ENCODE measurements at regions not wholly inside any gene's neighbourhood (a gene's known extent, or its start where the extent isn't known, plus 50 kb on each side); places are given as distances from the start of the nearest gene placed in this dataset.
"Not testable (repeated sequence)": the region's sequence is repeated elsewhere in the genome, so short reads cannot be mapped to it uniquely, and the experiment has no call there.

DNA sequence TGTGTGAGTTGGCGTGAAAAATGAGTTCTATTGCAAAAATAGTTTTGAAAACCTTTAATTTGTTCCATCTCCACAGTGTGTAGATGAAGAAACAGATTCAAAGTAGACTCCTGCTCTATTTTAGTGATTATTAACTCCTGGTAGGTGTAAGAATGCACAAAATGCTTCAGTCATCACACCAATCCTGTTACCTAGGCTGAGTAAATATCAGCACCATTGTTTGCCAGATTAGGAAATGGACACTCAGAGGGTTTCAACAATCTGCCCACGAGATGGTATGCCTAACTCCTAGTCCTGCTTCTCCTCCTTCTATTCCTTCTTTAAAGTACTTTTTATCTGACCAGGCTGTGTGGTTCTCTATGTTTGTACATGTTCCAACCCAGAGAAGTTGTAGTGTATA is 108.9 kb upstream of the AHI1 start:
- no peak for DNase-seq

GRCh38 chr6:135608031-135608430 is 110.5 kb upstream of the AHI1 start:
- DNase-seq: no peak

- DNase-seq: not testable (repeated sequence)
These were observed 112.7 kb upstream of the AHI1 start for GRCh38 chr6:135610192-135610591.

- DNase-seq: no peak
These were observed 119.1 kb upstream of the AHI1 start for GRCh38 chr6:135616655-135617054.

GRCh38 chr6:135617222-135617621 is 119.7 kb upstream of the AHI1 start:
- DNase-seq: no peak

DNA sequence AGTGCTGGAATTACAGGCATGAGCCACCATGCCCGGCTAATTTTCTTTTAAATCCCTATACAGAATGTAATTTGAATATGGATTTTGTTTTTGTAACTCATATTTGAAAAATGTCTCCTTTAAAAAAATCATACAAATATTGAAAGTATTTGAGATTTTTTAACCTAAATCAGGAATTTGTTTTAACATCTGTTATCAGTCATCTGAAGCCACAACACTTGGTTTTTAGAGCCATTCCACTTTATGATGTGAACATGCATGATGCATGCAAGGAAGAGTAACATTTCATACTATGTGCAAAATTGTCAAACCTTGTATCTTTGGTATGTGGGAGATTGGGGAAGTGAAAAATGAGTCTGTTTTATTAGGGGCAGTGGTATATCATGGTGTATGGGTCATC is 124.5 kb upstream of the AHI1 start:
- DNase-seq: no peak

- DNase-seq: no peak
These were observed 126.4 kb upstream of the AHI1 start for GRCh38 chr6:135623979-135624378.

DNA sequence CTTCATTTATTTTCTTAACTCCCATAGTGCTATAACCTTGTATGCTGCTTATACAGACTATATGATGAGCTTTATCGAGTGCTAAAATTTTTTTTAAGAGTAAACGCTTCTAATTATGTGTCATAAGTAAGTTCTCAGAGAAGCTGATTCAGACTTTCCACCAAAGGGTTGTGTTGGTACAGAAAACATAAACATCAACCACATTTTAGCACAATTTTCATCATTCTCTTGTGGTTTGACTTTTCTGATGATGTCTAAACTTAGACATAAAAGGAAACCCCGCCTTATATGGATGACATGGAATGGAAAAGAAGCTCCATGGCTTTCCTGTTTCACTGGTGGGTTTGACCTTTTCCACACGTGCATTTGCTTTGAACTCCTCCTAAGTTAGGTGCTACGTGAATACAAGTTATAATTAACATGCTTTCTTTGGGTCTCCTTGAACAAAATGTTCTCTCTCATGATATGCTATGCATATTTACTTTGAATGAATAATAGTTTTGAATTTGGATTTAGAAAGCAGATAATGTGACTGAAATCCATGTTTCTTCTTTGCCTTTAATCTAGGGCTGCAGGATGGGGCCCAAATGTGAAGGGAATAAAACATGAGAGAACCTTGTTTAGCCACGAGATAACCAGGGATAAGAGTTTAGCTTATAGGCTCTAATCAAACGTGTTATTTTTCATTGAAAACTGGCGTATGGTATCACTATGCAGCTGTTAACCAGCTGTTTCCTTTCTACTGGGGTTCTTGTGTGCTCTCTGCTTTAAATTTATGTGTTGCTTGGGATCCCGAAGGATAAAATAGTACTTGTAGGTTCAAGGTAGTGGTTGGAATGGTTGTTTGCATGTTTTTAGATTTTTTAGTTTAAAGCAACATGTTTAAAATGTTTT is 127.1 kb upstream of the AHI1 start:
- peak; percentile 46 for DNase-seq

DNA sequence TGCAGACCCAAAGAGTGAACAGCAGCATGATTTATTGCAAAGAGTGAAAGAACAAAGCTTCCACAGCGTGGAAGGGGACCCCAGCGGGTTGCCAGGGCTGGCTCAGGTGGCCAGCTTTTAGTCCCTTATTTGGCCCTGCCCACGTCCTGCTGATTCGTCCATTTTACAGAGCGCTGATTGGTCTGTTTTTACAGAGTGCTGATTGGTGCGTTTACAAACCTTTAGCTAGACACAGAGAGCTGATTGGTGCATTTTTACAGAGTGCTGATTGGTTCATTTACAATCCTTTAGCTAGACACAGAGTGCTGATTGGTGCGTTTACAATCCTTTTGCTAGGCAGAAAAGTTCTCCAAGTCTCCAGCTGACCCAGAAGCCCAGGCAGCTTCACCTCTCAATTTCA is 128.5 kb upstream of the AHI1 start:
- not testable (repeated sequence) for DNase-seq

DNA sequence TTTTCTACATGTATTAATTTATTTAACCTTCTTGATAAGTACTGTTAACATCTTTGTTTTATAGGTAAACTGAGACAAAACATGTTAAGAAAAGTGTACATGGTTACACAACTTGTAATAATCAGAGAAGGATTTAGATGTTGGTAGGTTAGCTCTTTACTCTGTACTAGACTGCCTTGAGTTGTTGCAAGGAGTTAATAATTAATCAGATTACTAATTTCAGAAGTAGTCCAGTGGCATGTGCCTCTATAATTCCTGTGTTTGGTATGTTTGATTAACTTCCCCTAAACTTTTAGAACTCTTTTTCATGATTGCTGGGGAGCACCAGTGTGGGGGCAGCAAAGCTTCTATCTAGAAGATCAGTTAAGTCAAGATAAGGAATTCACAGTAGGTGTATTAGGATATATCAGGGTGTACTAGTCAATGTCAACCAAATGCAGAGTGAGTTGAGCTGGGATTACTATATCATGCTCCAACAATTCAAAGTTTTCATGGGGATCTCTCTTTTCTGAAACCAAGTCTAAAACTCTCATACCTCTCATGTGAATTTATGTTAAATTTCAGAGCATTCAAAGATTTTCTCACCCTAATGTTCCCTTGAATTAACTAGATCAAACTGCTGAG is 129.7 kb upstream of the AHI1 start:
- no peak for DNase-seq

GRCh38 chr6:135630789-135631376 is 133.3 kb upstream of the AHI1 start:
- DNase-seq: no peak

- DNase-seq: no peak
These were observed 134.3 kb upstream of the AHI1 start for GRCh38 chr6:135631821-135632220.

- no peak for DNase-seq
These were observed 136.0 kb upstream of the AHI1 start for GRCh38 chr6:135633573-135633972.

DNA sequence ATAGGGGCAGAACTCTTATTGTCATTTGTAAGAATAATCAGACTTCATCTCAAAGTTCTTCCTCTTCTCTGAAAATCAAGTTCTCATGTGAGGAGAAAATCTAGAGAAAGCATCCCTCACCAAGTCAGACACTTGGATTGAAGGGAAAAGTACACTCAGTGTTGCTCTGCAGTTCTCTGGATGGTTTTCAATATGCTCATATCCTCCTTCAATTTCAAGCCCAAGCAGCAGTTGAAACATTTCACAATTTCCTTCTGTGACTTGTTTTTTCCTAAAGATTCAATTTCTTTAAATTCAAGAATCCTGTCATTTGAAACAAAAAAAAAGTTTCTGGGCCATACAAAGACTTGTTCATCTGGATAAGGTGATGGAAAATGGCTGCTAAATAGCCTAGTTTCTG is 140.2 kb upstream of the AHI1 start:
- DNase-seq: no peak

GRCh38 chr6:135638108-135638507 is 140.6 kb upstream of the AHI1 start:
- DNase-seq: no peak

- no peak for DNase-seq
These were observed 142.5 kb upstream of the AHI1 start for GRCh38 chr6:135640048-135640447.

GRCh38 chr6:135640449-135641111 is 143.0 kb upstream of the AHI1 start:
- no peak for DNase-seq

- no peak for DNase-seq
These were observed 145.4 kb upstream of the AHI1 start for GRCh38 chr6:135642912-135643311.

- no peak for DNase-seq
These were observed 146.9 kb upstream of the AHI1 start for GRCh38 chr6:135644394-135644793.

GRCh38 chr6:135647521-135647920 is 150.0 kb upstream of the AHI1 start:
- no peak for DNase-seq

- DNase-seq: no peak
These were observed 154.6 kb upstream of the AHI1 start for GRCh38 chr6:135651964-135652755.

DNA sequence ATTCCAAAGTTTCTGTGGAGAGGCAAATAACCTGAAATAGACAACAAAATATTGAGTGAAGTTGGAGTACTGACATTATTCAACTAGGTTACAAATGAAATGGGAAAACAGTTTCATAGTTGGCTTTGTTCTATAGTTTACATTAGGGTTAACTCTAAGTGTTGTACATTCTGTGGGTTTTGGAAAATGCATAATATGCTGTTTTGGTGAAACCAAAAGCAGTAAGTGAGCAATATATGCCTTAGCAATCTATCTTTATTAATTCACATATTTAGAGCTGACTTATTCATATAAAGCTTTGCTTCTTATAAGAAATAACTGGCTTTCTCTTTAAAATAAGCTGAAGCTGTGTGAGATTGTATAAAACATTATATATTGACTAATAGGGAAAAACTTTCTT is 157.5 kb upstream of the AHI1 start:
- no peak for DNase-seq

- DNase-seq: no peak
These were observed 159.7 kb upstream of the AHI1 start for GRCh38 chr6:135657207-135657606.
